GM18517 (cell line): ENCODE measurements at regions not wholly inside any gene's neighbourhood (a gene's known extent, or its start where the extent isn't known, plus 50 kb on each side); places are given as distances from the start of the nearest gene placed in this dataset.

ENCODE experiments used
- ATAC-seq: cut with Tn5 transposase; IDR thresholded peaks from one replicate; pipeline ENCODE4 v1.9.1; 2021; ENCODE audit warnings: mild to moderate bottlenecking, moderate library complexity; ENCODE audit not compliant: unreplicated experiment

GRCh38 chr10:44593952-44594351, 209.1 kb upstream of the CXCL12 start:
- ATAC-seq: no peak

GRCh38 chr10:44607116-44607515, 222.2 kb upstream of the CXCL12 start:
- ATAC-seq: no peak

- no peak for ATAC-seq
These were observed 234.0 kb upstream of the CXCL12 start for GRCh38 chr10:44618910-44619309.

- ATAC-seq: no peak
These were observed 234.6 kb upstream of the CXCL12 start for GRCh38 chr10:44619521-44619920.

- ATAC-seq: no peak
These were observed 235.1 kb upstream of the CXCL12 start for GRCh38 chr10:44619975-44620374.

GRCh38 chr10:44627591-44628354, 242.9 kb upstream of the CXCL12 start:
- no peak for ATAC-seq

GRCh38 chr10:44628921-44629320, 244.0 kb upstream of the CXCL12 start:
- no peak for ATAC-seq

- no peak for ATAC-seq
These were observed 250.3 kb upstream of the CXCL12 start for GRCh38 chr10:44635176-44635575.

- no peak for ATAC-seq
These were observed 251.7 kb upstream of the CXCL12 start for GRCh38 chr10:44636625-44637024.

- ATAC-seq: no peak
These were observed 255.5 kb upstream of the CXCL12 start for GRCh38 chr10:44640429-44640828.

- ATAC-seq: no peak
These were observed 262.6 kb upstream of the CXCL12 start for GRCh38 chr10:44647473-44647872.

- ATAC-seq: no peak
These were observed 263.1 kb upstream of the CXCL12 start for GRCh38 chr10:44647877-44648542.

- no peak for ATAC-seq
These were observed 260.2 kb upstream of the TMEM72 start for GRCh38 chr10:44650691-44651661.

- ATAC-seq: no peak
These were observed 259.3 kb upstream of the TMEM72 start for GRCh38 chr10:44651834-44652233.

- no peak for ATAC-seq
These were observed 251.8 kb upstream of the TMEM72 start for GRCh38 chr10:44659320-44659719.

GRCh38 chr10:44660271-44660670, 250.9 kb upstream of the TMEM72 start:
- no peak for ATAC-seq

- ATAC-seq: no peak
These were observed 249.1 kb upstream of the TMEM72 start for GRCh38 chr10:44662051-44662450.

- ATAC-seq: no peak
These were observed 242.8 kb upstream of the TMEM72 start for GRCh38 chr10:44668336-44668735.

GRCh38 chr10:44671319-44671718, 239.8 kb upstream of the TMEM72 start:
- ATAC-seq: no peak

GRCh38 chr10:44673245-44673983, 237.7 kb upstream of the TMEM72 start:
- no peak for ATAC-seq
